Rectal smooth muscle tissue (tissue), 1 donor: ENCODE measurements at regions not wholly inside any gene's neighbourhood (a gene's known extent, or its start where the extent isn't known, plus 50 kb on each side); places are given as distances from the start of the nearest gene placed in this dataset.

ENCODE experiments used
- H3K27ac ChIP-seq: one replicate; pipeline ENCODE4 v1.7.0; 2013; ENCODE audit warnings: low read depth, low read length, inconsistent platforms
- H3K27me3 ChIP-seq: one replicate; pipeline ENCODE4 v1.7.0; 2013; ENCODE audit warnings: low read length; ENCODE audit not compliant: control insufficient read depth, insufficient read depth
- H3K36me3 ChIP-seq: one replicate; pipeline ENCODE4 v1.7.0; 2013; ENCODE audit warnings: low read length; ENCODE audit not compliant: control insufficient read depth, insufficient read depth
- H3K4me1 ChIP-seq: one replicate; pipeline ENCODE4 v1.7.0; 2013; ENCODE audit warnings: low read length; ENCODE audit not compliant: control insufficient read depth, insufficient read depth
- H3K4me3 ChIP-seq: one replicate; pipeline ENCODE4 v1.7.0; 2013; ENCODE audit warnings: low read length
- H3K9ac ChIP-seq: one replicate; pipeline ENCODE4 v1.7.0; 2013; ENCODE audit warnings: low read length

GRCh38 chr18:45157576-45157975, 457.7 kb upstream of the SLC14A2 start:
- Histone ChIP-seq H3K4me3 (no peak overlapping the region), H3K27me3 (no peaks in the 10 kb centered on the region), H3K4me1 (no peaks in the 10 kb centered on the region), H3K27ac (no peak overlapping the region), H3K36me3 (no peaks in the 10 kb centered on the region), H3K9ac (no peak overlapping the region)

GRCh38 chr18:45161850-45162249, 453.4 kb upstream of the SLC14A2 start:
- H3K4me1 ChIP-seq: no peaks in the 10 kb centered on the region
- H3K9ac ChIP-seq: no peak overlapping the region
- no peaks in the 10 kb centered on the region for H3K36me3 ChIP-seq
- H3K4me3 ChIP-seq: no peak overlapping the region
- no peaks in the 10 kb centered on the region for H3K27me3 ChIP-seq
- H3K27ac ChIP-seq: no peak overlapping the region

GRCh38 chr18:45163871-45164270, 451.4 kb upstream of the SLC14A2 start:
- no peaks in the 10 kb centered on the region for H3K36me3 ChIP-seq
- no peak overlapping the region for H3K27ac ChIP-seq
- no peak overlapping the region for H3K4me3 ChIP-seq
- no peaks in the 10 kb centered on the region for H3K4me1 ChIP-seq
- no peaks in the 10 kb centered on the region for H3K27me3 ChIP-seq
- no peak overlapping the region for H3K9ac ChIP-seq

GRCh38 chr18:45164551-45164950, 450.7 kb upstream of the SLC14A2 start:
- Histone ChIP-seq H3K36me3 (no peaks in the 10 kb centered on the region), H3K9ac (no peak overlapping the region), H3K4me3 (no peak overlapping the region), H3K27me3 (no peaks in the 10 kb centered on the region), H3K27ac (no peak overlapping the region), H3K4me1 (no peaks in the 10 kb centered on the region)

GRCh38 chr18:45165176-45165713, 450.0 kb upstream of the SLC14A2 start:
- Histone ChIP-seq H3K27me3 (no peaks in the 10 kb centered on the region), H3K4me3 (no peak overlapping the region), H3K9ac (no peak overlapping the region), H3K36me3 (no peaks in the 10 kb centered on the region), H3K27ac (no peak overlapping the region), H3K4me1 (no peaks in the 10 kb centered on the region)

GRCh38 chr18:45165871-45166270, 449.4 kb upstream of the SLC14A2 start:
- Histone ChIP-seq H3K27me3 (no peaks in the 10 kb centered on the region), H3K36me3 (no peaks in the 10 kb centered on the region), H3K4me1 (no peaks in the 10 kb centered on the region), H3K9ac (no peak overlapping the region), H3K4me3 (no peak overlapping the region), H3K27ac (no peak overlapping the region)

- H3K4me3 ChIP-seq: no peak overlapping the region
These were observed 448.9 kb upstream of the SLC14A2 start for GRCh38 chr18:45166341-45166835.

GRCh38 chr18:45166836-45167551, 448.3 kb upstream of the SLC14A2 start:
- no peak overlapping the region for H3K4me3 ChIP-seq

More at GRCh38 chr18:45166341-45166835, 448.9 kb upstream of the SLC14A2 start:
- no peak overlapping the region for H3K27ac ChIP-seq
- H3K27me3 ChIP-seq: no peaks in the 10 kb centered on the region
- H3K36me3 ChIP-seq: no peaks in the 10 kb centered on the region
- H3K4me1 ChIP-seq: no peaks in the 10 kb centered on the region
- no peak overlapping the region for H3K9ac ChIP-seq

GRCh38 chr18:45167631-45168280, 447.5 kb upstream of the SLC14A2 start:
- Histone ChIP-seq H3K4me1 (no peaks in the 10 kb centered on the region), H3K27me3 (no peaks in the 10 kb centered on the region), H3K27ac (no peak overlapping the region), H3K36me3 (no peaks in the 10 kb centered on the region), H3K4me3 (no peak overlapping the region), H3K9ac (no peak overlapping the region)

More at GRCh38 chr18:45166836-45167551, 448.3 kb upstream of the SLC14A2 start:
- Histone ChIP-seq H3K27ac (no peak overlapping the region), H3K36me3 (no peaks in the 10 kb centered on the region), H3K27me3 (no peaks in the 10 kb centered on the region), H3K9ac (no peak overlapping the region), H3K4me1 (no peaks in the 10 kb centered on the region)

- Histone ChIP-seq H3K9ac (no peak overlapping the region), H3K4me1 (no peaks in the 10 kb centered on the region), H3K27me3 (no peaks in the 10 kb centered on the region), H3K27ac (no peak overlapping the region), H3K4me3 (no peak overlapping the region), H3K36me3 (no peaks in the 10 kb centered on the region)
These were observed 446.2 kb upstream of the SLC14A2 start for GRCh38 chr18:45168866-45169600.

- Histone ChIP-seq H3K9ac (no peak overlapping the region), H3K4me3 (no peak overlapping the region), H3K4me1 (no peaks in the 10 kb centered on the region), H3K27me3 (no peaks in the 10 kb centered on the region), H3K36me3 (no peaks in the 10 kb centered on the region), H3K27ac (no peak overlapping the region)
These were observed 445.7 kb upstream of the SLC14A2 start for GRCh38 chr18:45169610-45170009.

- Histone ChIP-seq H3K27ac (no peak overlapping the region), H3K36me3 (no peaks in the 10 kb centered on the region), H3K9ac (no peak overlapping the region), H3K4me1 (no peaks in the 10 kb centered on the region), H3K27me3 (no peaks in the 10 kb centered on the region), H3K4me3 (no peak overlapping the region)
These were observed 443.5 kb upstream of the SLC14A2 start for GRCh38 chr18:45171679-45172191.
